HCT116 (cell line): ENCODE measurements at regions not wholly inside any gene's neighbourhood (a gene's known extent, or its start where the extent isn't known, plus 50 kb on each side); places are given as distances from the start of the nearest gene placed in this dataset.

Source experiments
- ATAC-seq: fragments of 200-7000 bp; cut with Tn5 transposase; 2 replicates; pipeline ENCODE4 v1.9.1; 2020; ENCODE audit warnings: mild to moderate bottlenecking, moderate library complexity
- BruUV-seq: library from RNA; stranded (reverse); fragments of 400-500 nt; replicated peaks from 2 replicates; lab custom pipeline; 2021; lab: Mats Ljungman, UMichigan
- CTCF ChIA-PET: fragments of 300-600 bp; sonication (Branson Sonifier 250); formaldehyde crosslinking; loops from one replicate; lab custom pipeline; 2021; ENCODE audit warnings: antibody characterized with exemption; lab: Charles Lee
- POLR2A ChIA-PET: fragments of 300-600, 350-600 bp; sonication (Branson Sonifier 250); formaldehyde crosslinking; loops from one replicate; lab custom pipeline; 2021; ENCODE audit warnings: antibody characterized with exemption; lab: Charles Lee
- RAD21 ChIA-PET, 2 experiments: fragments of 300-600 bp; sonication (Branson Sonifier 250); formaldehyde crosslinking; loops; one replicate each; lab custom pipeline; 2023; ENCODE audit warnings: low total read pairs in 2 of 2; ENCODE audit not compliant: uncharacterized antibody in 2 of 2, unreplicated experiment in 2 of 2, low non-redundant PET in 1 of 2; lab: Charles Lee
- DNase-seq: peaks from one replicate; pipeline ENCODE4 v3.0.0-alpha.2; 2010; ENCODE audit warnings: low read depth, low spot score
- H2AFZ ChIP-seq: fragments of 200-600 bp; shearing (Covaris generic), sonication (generic); 2 replicates; pipeline ENCODE4 v1.6.1; 2017; ENCODE audit warnings: low read depth, mixed run types, mixed read lengths, antibody characterized with exemption, low read length; ENCODE audit not compliant: poor library complexity, severe bottlenecking
- H3K27ac ChIP-seq: 2 replicates; pipeline ENCODE4 v1.5.1; 2012; ENCODE audit warnings: low read depth, low read length
- H3K27me3 ChIP-seq: fragments of 200-600 bp; sonication (generic); 2 replicates; pipeline ENCODE4 v1.6.1; 2016; ENCODE audit warnings: mixed run types, low read length, mixed read lengths; ENCODE audit not compliant: insufficient read depth
- H3K36me3 ChIP-seq, 2 experiments: fragments of 200-500 bp in 1 of 2; fragments of 200-600 bp in 1 of 2; sonication (Bioruptor generic) in 1 of 2; sonication (generic) in 1 of 2; 2 replicates each; pipeline versions ENCODE4 v1.5.1 to v1.6.1; 2014 to 2016; ENCODE audit warnings: low read length in 2 of 2, inconsistent platforms in 1 of 2, mixed read lengths in 1 of 2, mixed run types in 1 of 2; ENCODE audit not compliant: insufficient read depth in 2 of 2, control insufficient read depth in 1 of 2
- H3K4me1 ChIP-seq, 2 experiments: fragments of 200-600 bp in 1 of 2; sonication (generic) in 1 of 2; 2 replicates each; pipeline versions ENCODE4 v1.5.1 to v1.6.1; 2012 to 2017; ENCODE audit warnings: low read length in 2 of 2, inconsistent platforms in 1 of 2, mild to moderate bottlenecking in 1 of 2, mixed read lengths in 1 of 2, mixed run types in 1 of 2, moderate library complexity in 1 of 2; ENCODE audit not compliant: insufficient read depth in 2 of 2, control insufficient read depth in 1 of 2
- H3K4me2 ChIP-seq: fragments of 200-600 bp; sonication (generic); 2 replicates; pipeline ENCODE4 v1.6.1; 2017; ENCODE audit warnings: mixed run types, low read length, mixed read lengths
- H3K4me3 ChIP-seq, 2 experiments: fragments of 200-600 bp in 1 of 2; sonication (generic) in 1 of 2; replicated peaks in 1 of 2; 2 replicates each; pipeline ENCODE4 v1.5.1; 2011 to 2016; ENCODE audit warnings: low read length in 2 of 2, control low read depth in 1 of 2, low read depth in 1 of 2, mild to moderate bottlenecking in 1 of 2, mixed read lengths in 1 of 2, mixed run types in 1 of 2
- H3K79me2 ChIP-seq: fragments of 200-600 bp; sonication (generic); 2 replicates; pipeline ENCODE4 v1.6.1; 2017; ENCODE audit warnings: mild to moderate bottlenecking, mixed run types, low read length, moderate library complexity, mixed read lengths; ENCODE audit not compliant: insufficient read depth
- H3K9ac ChIP-seq: fragments of 200-600 bp; sonication (generic); 2 replicates; pipeline ENCODE4 v1.6.1; 2016; ENCODE audit warnings: low read length, mixed read lengths
- H3K9me2 ChIP-seq: fragments of 200-600 bp; sonication (generic), shearing (Covaris generic); 2 replicates; pipeline ENCODE4 v1.6.1; 2017; ENCODE audit warnings: mixed run types, mild to moderate bottlenecking, moderate library complexity; ENCODE audit not compliant: insufficient read depth
- H3K9me3 ChIP-seq, 2 experiments: fragments of 200-500 bp in 1 of 2; fragments of 200-600 bp in 1 of 2; sonication (Bioruptor generic) in 1 of 2; sonication (generic) in 1 of 2; 2 replicates each; pipeline ENCODE4 v1.6.1; 2014 to 2017; ENCODE audit warnings: low read length in 2 of 2, mixed read lengths in 2 of 2, inconsistent platforms in 1 of 2, low read depth in 1 of 2, mild to moderate bottlenecking in 1 of 2, mixed run types in 1 of 2, moderate library complexity in 1 of 2; ENCODE audit not compliant: control insufficient read depth in 1 of 2, insufficient read depth in 1 of 2
- H4K20me1 ChIP-seq: fragments of 200-600 bp; sonication (generic), shearing (Covaris generic); 2 replicates; pipeline ENCODE4 v1.6.1; 2017; ENCODE audit warnings: mixed run types, mild to moderate bottlenecking, moderate library complexity; ENCODE audit not compliant: insufficient read depth
- CEBPB ChIP-seq: IDR thresholded peaks from 2 replicates; pipeline ENCODE4 v1.6.1; 2012; ENCODE audit warnings: low read depth
- CTCF ChIP-seq, 3 experiments: fragments of 200-600 bp in 1 of 3; sonication (generic) in 1 of 3; IDR thresholded peaks in 2 of 3; conservative IDR thresholded peaks in 1 of 3; 2 replicates each; pipeline ENCODE4 v1.5.1; 2012 to 2017; ENCODE audit warnings: low read depth in 2 of 3, low read length in 2 of 3, antibody characterized with exemption in 1 of 3, borderline replicate concordance in 1 of 3, control low read depth in 1 of 3, mild to moderate bottlenecking in 1 of 3, mixed read lengths in 1 of 3, mixed run types in 1 of 3, moderate library complexity in 1 of 3; ENCODE audit not compliant: insufficient read depth in 1 of 3
- EGR1 ChIP-seq: IDR thresholded peaks from 2 replicates; pipeline ENCODE4 v1.6.1; 2012; ENCODE audit warnings: low read depth
- ELF1 ChIP-seq: IDR thresholded peaks from 2 replicates; pipeline ENCODE4 v1.6.1; 2012; ENCODE audit warnings: low read depth, borderline replicate concordance
- EZH2 ChIP-seq: fragments of 200-600 bp; sonication (generic); IDR thresholded peaks from 2 replicates; pipeline ENCODE4 v1.6.1; 2017; ENCODE audit warnings: antibody characterized with exemption, mixed run types
- EZH2phosphoT487 ChIP-seq: fragments of 200-600 bp; IDR thresholded peaks from 2 replicates; pipeline ENCODE4 v1.6.1; 2018; ENCODE audit warnings: antibody characterized with exemption, borderline replicate concordance
- FOSL1 ChIP-seq: IDR thresholded peaks from 2 replicates; pipeline ENCODE4 v1.6.1; 2012; ENCODE audit warnings: low read depth
- JUND ChIP-seq: IDR thresholded peaks from 2 replicates; pipeline ENCODE4 v1.6.1; 2012
- POLR2A ChIP-seq: IDR thresholded peaks from 2 replicates; pipeline ENCODE4 v1.7.0; 2011; ENCODE audit warnings: borderline replicate concordance; ENCODE audit not compliant: insufficient read depth, insufficient read length; ENCODE audit errors: extremely low read depth
- POLR2AphosphoS5 ChIP-seq: IDR thresholded peaks from 2 replicates; pipeline ENCODE4 v1.6.1; 2011; ENCODE audit warnings: mild to moderate bottlenecking, low read depth, low read length, moderate library complexity
- RAD21 ChIP-seq: IDR thresholded peaks from 2 replicates; pipeline ENCODE4 v1.6.1; 2012; ENCODE audit warnings: low read depth, mild to moderate bottlenecking
- REST ChIP-seq: IDR thresholded peaks from 2 replicates; pipeline ENCODE4 v1.6.1; 2012; ENCODE audit warnings: low read depth
- SIN3A ChIP-seq: IDR thresholded peaks from 2 replicates; pipeline ENCODE4 v1.6.1; 2012; ENCODE audit warnings: low read depth
- SRF ChIP-seq: IDR thresholded peaks from 2 replicates; pipeline ENCODE4 v1.6.1; 2012; ENCODE audit warnings: low read depth
- TCF7L2 ChIP-seq: IDR thresholded peaks from 2 replicates; pipeline ENCODE4 v1.7.0; 2011; ENCODE audit warnings: borderline replicate concordance, inconsistent platforms; ENCODE audit not compliant: insufficient read depth, insufficient read length; ENCODE audit errors: extremely low read depth
- YY1 ChIP-seq: IDR thresholded peaks from 2 replicates; pipeline ENCODE4 v1.6.1; 2011; ENCODE audit warnings: low read length, low read depth, moderate library complexity, mild to moderate bottlenecking; ENCODE audit not compliant: insufficient replicate concordance; ENCODE audit errors: extremely low read depth
- ZBTB33 ChIP-seq: IDR thresholded peaks from 2 replicates; pipeline ENCODE4 v1.6.1; 2011; ENCODE audit warnings: mild to moderate bottlenecking, low read length, moderate library complexity; ENCODE audit not compliant: insufficient replicate concordance; ENCODE audit errors: extremely low read depth
- ZFX ChIP-seq: fragments of 450-650 bp; IDR thresholded peaks from 2 replicates; pipeline ENCODE4 v1.6.1; 2017
- intact Hi-C: fragments of 100-400 bp; cut with micrococcal nuclease; formaldehyde crosslinking; loops from 2 replicates; pipeline ENCODE4 v1.10.0; 2022
- TF ChIP-seq, protein P1 (sequence below): IDR thresholded peaks from 2 replicates; pipeline ENCODE4 v1.6.1; 2012

- no peak for ATAC-seq
- CTCF ChIA-PET, result no interaction called here
Observed at GRCh38 chr1:208531003-208531750, 287.0 kb upstream of the PLXNA2 start.

More at GRCh38 chr1:208531003-208531750, 287.0 kb upstream of the PLXNA2 start:
- H2AFZ ChIP-seq, result no peak overlapping the region
- no peak overlapping the region for H3K4me2 ChIP-seq
- no peak overlapping the region for H3K9ac ChIP-seq
- H3K9me2 ChIP-seq, result no peaks in the 10 kb centered on the region
- intact Hi-C loops, result no loop called here
- DNase-seq, result no peak
- no peaks in the 10 kb centered on the region for H3K79me2 ChIP-seq
- BruUV-seq, result no TSS peak
- no peaks in the 10 kb centered on the region for H4K20me1 ChIP-seq
- H3K27ac ChIP-seq, result no peak overlapping the region
- TF ChIP-seq, protein P1, sequence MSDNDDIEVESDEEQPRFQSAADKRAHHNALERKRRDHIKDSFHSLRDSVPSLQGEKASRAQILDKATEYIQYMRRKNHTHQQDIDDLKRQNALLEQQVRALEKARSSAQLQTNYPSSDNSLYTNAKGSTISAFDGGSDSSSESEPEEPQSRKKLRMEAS, result no peak
- TF ChIP-seq CEBPB (no peak), ELF1 (no peak), FOSL1 (no peak), RAD21 (no peak), EZH2phosphoT487 (no peak), POLR2A (no peak), YY1 (no peak), REST (no peak), SIN3A (no peak), POLR2AphosphoS5 (no peak), ZBTB33 (no peak), SRF (no peak), TCF7L2 (no peak), EZH2 (no peak), EGR1 (no peak), ZFX (no peak), JUND (no peak), CTCF (IDR thresholded peaks at IDR 0.05 in 2 of 3, conservative IDR thresholded peaks at IDR 0.05 in 1 of 3; ENCODE audit: borderline replicate concordance in 1 of 3, insufficient read depth in 1 of 3, low read depth in 2 of 3, low read length in 2 of 3) (no peak)
- no peaks in the 10 kb centered on the region for H3K9me3 ChIP-seq
- H3K4me3 ChIP-seq, result no peak overlapping the region
- ChIA-PET POLR2A (no interaction called here), RAD21 (no interaction called here)
- no peaks in the 10 kb centered on the region for H3K36me3 ChIP-seq
- peaks cover 17% of the 10 kb centered on the region; the same call in 1 of the 2 replicates for H3K27me3 ChIP-seq
- no peaks in the 10 kb centered on the region for H3K4me1 ChIP-seq
